GM12878 (cell line): ENCODE measurements at regions not wholly inside any gene's neighbourhood (a gene's known extent, or its start where the extent isn't known, plus 50 kb on each side); places are given as distances from the start of the nearest gene placed in this dataset.

Experiments
- CHD2 ChIP-seq: IDR thresholded peaks from 2 replicates; pipeline ENCODE4 v1.6.1; 2011; ENCODE audit warnings: low read depth, low read length, improper control_type of control experiment, borderline replicate concordance
- CREM ChIP-seq: IDR thresholded peaks from 2 replicates; pipeline ENCODE4 v1.6.1; 2014; ENCODE audit warnings: antibody characterized with exemption, low read depth
- ELK1 ChIP-seq: IDR thresholded peaks from 2 replicates; pipeline ENCODE4 v1.6.1; 2012; ENCODE audit warnings: low read depth, low read length, improper control_type of control experiment
- EZH2 ChIP-seq: IDR thresholded peaks from 2 replicates; pipeline ENCODE4 v1.6.1; 2012; ENCODE audit warnings: low read depth, mild to moderate bottlenecking, control low read depth, inconsistent platforms, low read length, borderline replicate concordance; ENCODE audit not compliant: control insufficient read depth
- HCFC1 ChIP-seq: fragments of 150-350 bp; IDR thresholded peaks from 2 replicates; pipeline ENCODE4 v1.6.1; 2014; ENCODE audit warnings: low read length
- MYC ChIP-seq: IDR thresholded peaks from 2 replicates; pipeline ENCODE4 v1.6.1; 2011; ENCODE audit warnings: mild to moderate bottlenecking, low read length, moderate library complexity, inconsistent platforms; ENCODE audit not compliant: insufficient read depth, insufficient replicate concordance, insufficient read length, severe bottlenecking
- NRF1 ChIP-seq: conservative IDR thresholded peaks from 2 replicates; pipeline ENCODE4 v1.6.1; 2011; ENCODE audit warnings: mild to moderate bottlenecking, low read depth, low read length, improper control_type of control experiment
- RFX5 ChIP-seq: IDR thresholded peaks from 2 replicates; pipeline ENCODE4 v1.6.1; 2011; ENCODE audit warnings: low read depth, low read length, improper control_type of control experiment
- TBL1XR1 ChIP-seq: IDR thresholded peaks from 2 replicates; pipeline ENCODE4 v1.6.1; 2012; ENCODE audit warnings: low read depth, low read length, improper control_type of control experiment
- ZBTB33 ChIP-seq: fragments of 450-650 bp; IDR thresholded peaks from 2 replicates; pipeline ENCODE4 v1.6.1; 2017; ENCODE audit warnings: mild to moderate bottlenecking
- ZSCAN29 ChIP-seq: fragments of 450-650 bp; IDR thresholded peaks from 2 replicates; pipeline ENCODE4 v1.6.1; 2017; ENCODE audit warnings: mild to moderate bottlenecking, moderate library complexity
- TF ChIP-seq, protein P1 (sequence below), 3 experiments: IDR thresholded peaks in 2 of 3; conservative IDR thresholded peaks in 1 of 3; 2 replicates each; pipeline ENCODE4 v1.5.1; 2011; ENCODE audit warnings: low read depth in 3 of 3, low read length in 3 of 3, mild to moderate bottlenecking in 3 of 3, control low read depth in 2 of 3, moderate library complexity in 2 of 3, inconsistent platforms in 1 of 3, mixed read lengths in 1 of 3; ENCODE audit not compliant: control insufficient read depth in 2 of 3, insufficient read depth in 1 of 3; ENCODE audit errors: extremely low read depth in 1 of 3

DNA sequence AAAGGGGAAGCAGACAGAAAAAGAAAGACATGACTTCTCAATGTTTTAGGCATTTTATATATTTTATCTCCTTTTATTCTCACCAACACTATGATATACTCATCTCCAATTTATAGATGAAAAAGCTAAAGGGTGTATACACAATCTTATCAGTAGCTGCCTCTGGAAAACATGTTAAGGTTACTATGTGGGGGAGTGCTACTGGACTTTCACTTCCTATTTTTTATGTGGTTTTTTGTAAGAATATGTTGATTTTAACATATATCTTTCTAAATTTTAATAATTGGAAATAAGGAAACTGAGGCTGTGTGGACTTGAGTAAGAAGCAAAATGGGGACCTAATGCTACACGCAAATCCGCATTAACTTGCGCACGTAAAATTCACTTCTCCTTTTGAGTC, 99.6 kb upstream of the PDE3A start:
- TF ChIP-seq CREM (no peak), TBL1XR1 (no peak), CHD2 (no peak), MYC (no peak), ZSCAN29 (no peak), NRF1 (no peak), HCFC1 (no peak), ELK1 (no peak), RFX5 (no peak), EZH2 (no peak), ZBTB33 (no peak)
- TF ChIP-seq, protein P1, sequence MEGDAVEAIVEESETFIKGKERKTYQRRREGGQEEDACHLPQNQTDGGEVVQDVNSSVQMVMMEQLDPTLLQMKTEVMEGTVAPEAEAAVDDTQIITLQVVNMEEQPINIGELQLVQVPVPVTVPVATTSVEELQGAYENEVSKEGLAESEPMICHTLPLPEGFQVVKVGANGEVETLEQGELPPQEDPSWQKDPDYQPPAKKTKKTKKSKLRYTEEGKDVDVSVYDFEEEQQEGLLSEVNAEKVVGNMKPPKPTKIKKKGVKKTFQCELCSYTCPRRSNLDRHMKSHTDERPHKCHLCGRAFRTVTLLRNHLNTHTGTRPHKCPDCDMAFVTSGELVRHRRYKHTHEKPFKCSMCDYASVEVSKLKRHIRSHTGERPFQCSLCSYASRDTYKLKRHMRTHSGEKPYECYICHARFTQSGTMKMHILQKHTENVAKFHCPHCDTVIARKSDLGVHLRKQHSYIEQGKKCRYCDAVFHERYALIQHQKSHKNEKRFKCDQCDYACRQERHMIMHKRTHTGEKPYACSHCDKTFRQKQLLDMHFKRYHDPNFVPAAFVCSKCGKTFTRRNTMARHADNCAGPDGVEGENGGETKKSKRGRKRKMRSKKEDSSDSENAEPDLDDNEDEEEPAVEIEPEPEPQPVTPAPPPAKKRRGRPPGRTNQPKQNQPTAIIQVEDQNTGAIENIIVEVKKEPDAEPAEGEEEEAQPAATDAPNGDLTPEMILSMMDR (IDR thresholded peaks at IDR 0.05 in 2 of 3, conservative IDR thresholded peaks at IDR 0.05 in 1 of 3; ENCODE audit: control insufficient read depth in 2 of 3, extremely low read depth in 1 of 3, insufficient read depth in 1 of 3, low read depth in 3 of 3, low read length in 3 of 3): no peak
